K562 (cell line): ENCODE measurements at regions not wholly inside any gene's neighbourhood (a gene's known extent, or its start where the extent isn't known, plus 50 kb on each side); places are given as distances from the start of the nearest gene placed in this dataset.

Experiments used
- ATAC-seq: fragments of 200-7000 bp; cut with Tn5 transposase; 3 replicates; pipeline ENCODE4 v1.9.1; 2020; ENCODE audit warnings: moderate library complexity
- BruUV-seq: library from RNA; stranded (reverse); fragments of 400-500 nt; replicated peaks from 2 replicates; lab custom pipeline; 2021; lab: Mats Ljungman, UMichigan
- CTCF ChIA-PET: fragments of 300-600 bp; formaldehyde crosslinking; extraction: SDS; loops from one replicate; lab custom pipeline; 2021; ENCODE audit warnings: low intra/inter-chr PET ratio; lab: Yijun Ruan, JAX
- POLR2A ChIA-PET: fragments of 300-600, 350-650 bp; sonication (Branson Sonifier 250); formaldehyde crosslinking; extraction: SDS; loops from one replicate; lab custom pipeline; 2021; ENCODE audit warnings: antibody characterized with exemption, inconsistent platforms; lab: Yijun Ruan, JAX
- DNase-seq, 4 experiments: peaks; one replicate each; pipeline versions ENCODE4 v3.0.0 to v3.0.0-alpha.2; 2011 to 2018; ENCODE audit warnings: low spot score in 3 of 4, mixed read lengths in 3 of 4; ENCODE audit errors: extremely low read depth in 1 of 4
- FAIRE-seq: peaks from 2 replicates; lab custom pipeline; 2011; peaks lifted over from hg19 to GRCh38; lab: Jason Lieb, UNC
- H2AFZ ChIP-seq: 2 replicates; pipeline ENCODE4 v1.6.0; 2011; ENCODE audit warnings: low read depth, low read length, control low read depth, inconsistent platforms
- H3K27ac ChIP-seq: fragments of 200-600 bp; 3 replicates; pipeline ENCODE4 v1.8.0; 2011; ENCODE audit warnings: low read depth, mild to moderate bottlenecking, control low read depth, inconsistent platforms, low read length, moderate library complexity, mixed read lengths; ENCODE audit errors: extremely low read depth
- H3K27me3 ChIP-seq, 2 experiments: fragments of 300-600 bp in 1 of 2; 2 replicates in 1 of 2; 3 replicates in 1 of 2; pipeline versions ENCODE4 v1.6.0 to v1.8.0; 2011; ENCODE audit warnings: inconsistent platforms in 2 of 2, low read length in 2 of 2, mild to moderate bottlenecking in 1 of 2, mixed read lengths in 1 of 2, moderate library complexity in 1 of 2; ENCODE audit not compliant: control insufficient read depth in 2 of 2, insufficient read depth in 2 of 2
- H3K36me3 ChIP-seq: fragments of 300-600 bp; 3 replicates; pipeline ENCODE4 v1.8.0; 2011; ENCODE audit warnings: mild to moderate bottlenecking, low read length, inconsistent platforms; ENCODE audit not compliant: control insufficient read depth, insufficient read depth
- H3K4me1 ChIP-seq, 2 experiments: fragments of 200-600 bp in 1 of 2; replicated peaks in 1 of 2; 2 replicates in 1 of 2; 3 replicates in 1 of 2; pipeline versions ENCODE4 v1.5.1 to v1.8.0; 2011; ENCODE audit warnings: inconsistent platforms in 2 of 2, low read length in 2 of 2, mild to moderate bottlenecking in 1 of 2, mixed read lengths in 1 of 2, moderate library complexity in 1 of 2; ENCODE audit not compliant: control insufficient read depth in 2 of 2, insufficient read depth in 2 of 2
- H3K4me2 ChIP-seq: 2 replicates; pipeline ENCODE4 v1.6.1; 2011; ENCODE audit warnings: low read length, control low read depth, inconsistent platforms, mixed read lengths; ENCODE audit not compliant: insufficient read depth
- H3K4me3 ChIP-seq: fragments of 200-600 bp; sonication (generic), shearing (Covaris generic); 2 replicates; pipeline ENCODE4 v1.5.1; 2016; ENCODE audit warnings: control low read depth, inconsistent platforms
- H3K79me2 ChIP-seq: fragments of 200-600 bp; 3 replicates; pipeline ENCODE4 v1.8.0; 2011; ENCODE audit warnings: low read length, inconsistent platforms; ENCODE audit not compliant: control insufficient read depth, insufficient read depth
- H3K9ac ChIP-seq, 2 experiments: 2 replicates each; pipeline versions ENCODE4 v1.6.0 to v1.6.1; 2011; ENCODE audit warnings: low read depth in 2 of 2, low read length in 2 of 2, control low read depth in 1 of 2, inconsistent platforms in 1 of 2, mild to moderate bottlenecking in 1 of 2, mixed read lengths in 1 of 2; ENCODE audit not compliant: insufficient read depth in 1 of 2
- H3K9me1 ChIP-seq: one replicate; pipeline ENCODE4 v1.6.0; 2011; ENCODE audit warnings: inconsistent platforms, mild to moderate bottlenecking, low read length, moderate library complexity; ENCODE audit not compliant: control insufficient read depth, insufficient read depth
- H3K9me3 ChIP-seq: replicated peaks from 2 replicates; pipeline ENCODE4 v1.5.1; 2011; ENCODE audit warnings: low read depth, low read length, inconsistent platforms; ENCODE audit not compliant: control insufficient read depth, insufficient read depth
- H4K20me1 ChIP-seq: replicated peaks from 2 replicates; pipeline ENCODE4 v1.6.1; 2011; ENCODE audit warnings: low read length, inconsistent platforms, mixed read lengths; ENCODE audit not compliant: control insufficient read depth, insufficient read depth
- BRF2 ChIP-seq: IDR thresholded peaks from 3 replicates; pipeline ENCODE4 v1.6.1; 2011; ENCODE audit warnings: borderline replicate concordance, mild to moderate bottlenecking; ENCODE audit not compliant: insufficient read length, insufficient read depth
- CBFA2T2 ChIP-seq: fragments of 450-650 bp; conservative IDR thresholded peaks from 2 replicates; pipeline ENCODE4 v1.6.1; 2017; ENCODE audit warnings: mild to moderate bottlenecking
- EP400 ChIP-seq: fragments of 450-650 bp; IDR thresholded peaks from 2 replicates; pipeline ENCODE4 v1.6.1; 2017; ENCODE audit warnings: antibody characterized with exemption, mild to moderate bottlenecking, moderate library complexity
- FOXP1 ChIP-seq: sonication (generic); formaldehyde crosslinking; IDR thresholded peaks from 2 replicates; pipeline ENCODE4 v1.8.0; 2022; ENCODE audit warnings: mild to moderate bottlenecking, missing genetic modification reagents
- GMEB1 ChIP-seq: fragments of 250-450 bp; sonication (Bioruptor Pico); IDR thresholded peaks from 2 replicates; pipeline ENCODE4 v1.4.0; 2020; ENCODE audit warnings: mild to moderate bottlenecking
- HES1 ChIP-seq: fragments of 450-650 bp; IDR thresholded peaks from 2 replicates; pipeline ENCODE4 v1.6.1; 2016; ENCODE audit warnings: low read depth, mild to moderate bottlenecking, moderate library complexity
- KAT8 ChIP-seq: fragments of 450-650 bp; IDR thresholded peaks from 2 replicates; pipeline ENCODE4 v1.6.1; 2016; ENCODE audit warnings: low read depth, mild to moderate bottlenecking
- NFATC3 ChIP-seq: fragments of 450-650 bp; IDR thresholded peaks from 2 replicates; pipeline ENCODE4 v1.6.1; 2017; ENCODE audit warnings: mild to moderate bottlenecking
- NUFIP1 ChIP-seq: fragments of 450-650 bp; IDR thresholded peaks from 2 replicates; pipeline ENCODE4 v1.6.1; 2018; ENCODE audit not compliant: partially characterized antibody
- RFX1 ChIP-seq: fragments of 450-650 bp; IDR thresholded peaks from 2 replicates; pipeline ENCODE4 v1.6.1; 2016; ENCODE audit warnings: mild to moderate bottlenecking, moderate library complexity
- SMARCB1 ChIP-seq: IDR thresholded peaks from 2 replicates; pipeline ENCODE4 v1.6.1; 2011; ENCODE audit warnings: improper control_type of control experiment, low read depth; ENCODE audit not compliant: insufficient read length
- SP1 ChIP-seq: sonication (generic); formaldehyde crosslinking; IDR thresholded peaks from 2 replicates; pipeline ENCODE4 v1.8.1; 2022; ENCODE audit warnings: mild to moderate bottlenecking, missing genetic modification reagents
- SRSF9 ChIP-seq: fragments of 200-400 bp; formaldehyde crosslinking; IDR thresholded peaks from 2 replicates; pipeline ENCODE4 v1.6.1; 2017; ENCODE audit warnings: low read depth, low read length, borderline replicate concordance
- THAP12 ChIP-seq: fragments of 250-450 bp; sonication (Bioruptor Pico); IDR thresholded peaks from 2 replicates; pipeline ENCODE4 v1.9.0; 2021; ENCODE audit warnings: mild to moderate bottlenecking, inconsistent platforms
- ZNF324 ChIP-seq: fragments of 250-450 bp; sonication (Bioruptor Pico); IDR thresholded peaks from 2 replicates; pipeline ENCODE4 v1.4.0; 2020; ENCODE audit warnings: mild to moderate bottlenecking
- ZNF668 ChIP-seq: fragments of 250-450 bp; sonication (Bioruptor Pico); IDR thresholded peaks from 2 replicates; pipeline ENCODE4 v1.8.0; 2022; ENCODE audit warnings: mild to moderate bottlenecking, inconsistent platforms
- ZNF764 ChIP-seq: fragments of 250-450 bp; sonication (Bioruptor Pico); IDR thresholded peaks from 2 replicates; pipeline ENCODE4 v1.4.0; 2020; ENCODE audit warnings: low read depth, mild to moderate bottlenecking, moderate library complexity
- WGBS: fragments of 100-300 bp; shearing (Covaris generic); methylation state at CpG from one replicate; pipeline ENCODE4 v1.1.6; 2016; ENCODE audit warnings: low coverage, mixed read lengths; ENCODE audit not compliant: insufficient coverage; ENCODE audit errors: missing lambda C conversion rate; 5-methylcytosine and 5-hydroxymethylcytosine counted together
- in situ Hi-C: fragments of 300-500 bp; cut with MboI; formaldehyde crosslinking; loops from 4 replicates; pipeline ENCODE4 v1.15.0; 2018; ENCODE audit warnings: inconsistent platforms, mixed read lengths
- intact Hi-C: fragments of 100-400 bp; cut with micrococcal nuclease; formaldehyde crosslinking; loops from 2 replicates; pipeline ENCODE4 v1.14.2; 2022
- TF ChIP-seq, protein P1 (sequence below): sonication (generic); formaldehyde crosslinking; IDR thresholded peaks from 2 replicates; pipeline ENCODE4 v1.8.1; 2022; ENCODE audit warnings: missing genetic modification reagents

- ATAC-seq = no peak
- in situ Hi-C loops = no loop called here
- 0% methylated on average over 1 of the region's 1 CpG for WGBS
- POLR2A ChIA-PET = no interaction called here
- Histone ChIP-seq H4K20me1 (no peaks in the 10 kb centered on the region), H3K9me3 (no peaks in the 10 kb centered on the region), H3K4me1 (no peaks in the 10 kb centered on the region), H3K9ac (no peak overlapping the region), H3K36me3 (no peaks in the 10 kb centered on the region), H3K4me2 (no peak overlapping the region), H3K79me2 (no peaks in the 10 kb centered on the region), H2AFZ (no peak overlapping the region), H3K27ac (no peak overlapping the region), H3K4me3 (no peak overlapping the region), H3K27me3 (no peaks in the 10 kb centered on the region), H3K9me1 (no peaks in the 10 kb centered on the region)
- DNase-seq = no peak
- intact Hi-C loops = no loop called here
- CTCF ChIA-PET = no interaction called here
- no TSS peak for BruUV-seq
- no peak for FAIRE-seq
- TF ChIP-seq ZNF764 (no peak), SMARCB1 (no peak), GMEB1 (CRISPR knock-in tag) (no peak), SRSF9 (no peak), FOXP1 (CRISPR knock-in tag) (no peak), THAP12 (no peak), CBFA2T2 (no peak), SP1 (CRISPR knock-in tag) (no peak), KAT8 (no peak), ZNF324 (CRISPR knock-in tag) (no peak), BRF2 (no peak), ZNF668 (CRISPR knock-in tag) (no peak), EP400 (no peak), NFATC3 (no peak), RFX1 (no peak), HES1 (no peak), NUFIP1 (no peak)
- TF ChIP-seq, protein P1, sequence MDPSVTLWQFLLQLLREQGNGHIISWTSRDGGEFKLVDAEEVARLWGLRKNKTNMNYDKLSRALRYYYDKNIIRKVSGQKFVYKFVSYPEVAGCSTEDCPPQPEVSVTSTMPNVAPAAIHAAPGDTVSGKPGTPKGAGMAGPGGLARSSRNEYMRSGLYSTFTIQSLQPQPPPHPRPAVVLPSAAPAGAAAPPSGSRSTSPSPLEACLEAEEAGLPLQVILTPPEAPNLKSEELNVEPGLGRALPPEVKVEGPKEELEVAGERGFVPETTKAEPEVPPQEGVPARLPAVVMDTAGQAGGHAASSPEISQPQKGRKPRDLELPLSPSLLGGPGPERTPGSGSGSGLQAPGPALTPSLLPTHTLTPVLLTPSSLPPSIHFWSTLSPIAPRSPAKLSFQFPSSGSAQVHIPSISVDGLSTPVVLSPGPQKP (CRISPR knock-in tag) = no peak
These were observed 325.3 kb upstream of the RND3 start for GRCh38 chr2:150812664-150813367.
